ENCODE measurements at regions not wholly inside any gene's neighbourhood (a gene's known extent, or its start where the extent isn't known, plus 50 kb on each side); places are given as distances from the start of the nearest gene placed in this dataset.

DNA sequence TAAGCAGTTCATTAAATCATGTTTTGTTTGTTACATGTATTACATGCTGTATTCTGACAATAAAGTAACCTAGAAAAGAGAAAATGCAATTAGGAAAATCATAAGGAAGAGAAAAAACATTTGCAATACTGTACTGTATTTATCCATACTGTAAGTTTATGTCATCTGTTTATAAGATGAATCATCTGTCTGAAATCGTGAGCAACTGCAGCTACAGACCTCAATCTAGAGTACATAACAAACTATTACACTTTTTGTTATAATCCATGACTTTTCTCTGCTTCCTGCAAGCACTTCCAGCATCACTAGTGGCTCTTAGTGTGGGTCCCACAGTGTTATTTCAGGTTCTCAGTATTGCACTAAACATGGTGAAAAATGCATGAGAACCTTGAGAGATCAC, 144.4 kb upstream of the NR4A3 start:
- TF ChIP-seq EZH2 (IDR thresholded peaks at IDR 0.05; ENCODE audit: insufficient read depth, poor library complexity, severe bottlenecking) (no peak), EZH2phosphoT487 (IDR thresholded peaks at IDR 0.05; ENCODE audit: insufficient read depth, low read depth) (no peak)
- Histone ChIP-seq H4K20me1 (ENCODE audit: insufficient read depth) (no peaks in the 10 kb centered on the region), H3K4me3 (no peak overlapping the region), H3F3A (ENCODE audit: insufficient read depth) (0 out of 2 replicates have a peak, but pooled peaks cover 7% of the 10 kb centered on the region), H3K4me1 (ENCODE audit: insufficient read depth) (peaks cover 17% of the 10 kb centered on the region), H3K79me2 (ENCODE audit: insufficient read depth) (no peaks in the 10 kb centered on the region), H3K27ac (no peak overlapping the region), H3K27me3 (replicated peaks; ENCODE audit: insufficient read depth) (no peaks in the 10 kb centered on the region), H3K9ac (no peak overlapping the region), H3K4me2 (ENCODE audit: unreplicated experiment) (no peak overlapping the region), H3K36me3 (ENCODE audit: low read depth) (no peaks in the 10 kb centered on the region), H2AFZ (peak overlapping the region; percentile 8; the same call in 1 of the 2 replicates), H3K9me3 (ENCODE audit: low read depth) (no peaks in the 10 kb centered on the region), H3K9me2 (ENCODE audit: insufficient read depth) (no peaks in the 10 kb centered on the region)
- DNase-seq, result peak; percentile 59
- 0% methylated on average over 1 of the region's 1 CpG for WGBS, 2 experiments (ENCODE audit: low coverage in 1 of 2, low lambda C conversion rate in 2 of 2, missing lambda C conversion rate in 2 of 2)
- in situ Hi-C loops (cut with MboI), result no loop called here

DNA sequence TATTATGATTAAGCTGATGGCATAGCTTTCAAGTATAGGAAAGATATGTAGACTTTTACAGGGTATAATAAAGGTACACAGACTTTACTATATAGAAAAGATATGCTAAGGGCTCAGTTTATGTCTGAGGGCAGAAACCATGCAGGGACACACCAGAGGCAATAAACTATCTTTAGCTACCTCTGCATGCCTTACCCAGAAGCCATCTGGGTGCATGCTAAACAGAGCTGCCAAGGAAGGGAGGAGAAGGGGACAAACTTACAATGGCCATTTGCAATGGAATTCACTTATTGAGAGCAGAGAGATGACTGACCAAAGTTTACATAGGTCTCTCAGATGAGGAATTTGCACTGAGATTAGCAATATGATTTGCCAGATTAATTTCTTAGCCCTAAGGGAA, 143.1 kb upstream of the NR4A3 start:
- Histone ChIP-seq H3F3A (ENCODE audit: insufficient read depth) (0 out of 2 replicates have a peak, but pooled peaks cover 7% of the 10 kb centered on the region), H2AFZ (no peak overlapping the region), H3K27ac (no peak overlapping the region), H3K9me2 (ENCODE audit: insufficient read depth) (no peaks in the 10 kb centered on the region), H3K4me3 (no peak overlapping the region), H3K27me3 (replicated peaks; ENCODE audit: insufficient read depth) (no peaks in the 10 kb centered on the region), H3K4me1 (ENCODE audit: insufficient read depth) (peaks cover 17% of the 10 kb centered on the region), H3K79me2 (ENCODE audit: insufficient read depth) (no peaks in the 10 kb centered on the region), H4K20me1 (ENCODE audit: insufficient read depth) (no peaks in the 10 kb centered on the region), H3K36me3 (ENCODE audit: low read depth) (no peaks in the 10 kb centered on the region), H3K9me3 (ENCODE audit: low read depth) (no peaks in the 10 kb centered on the region), H3K9ac (no peak overlapping the region), H3K4me2 (ENCODE audit: unreplicated experiment) (no peak overlapping the region)
- no peak for DNase-seq
- in situ Hi-C loops (cut with MboI), result no loop called here
- TF ChIP-seq EZH2 (IDR thresholded peaks at IDR 0.05; ENCODE audit: insufficient read depth, poor library complexity, severe bottlenecking), result no peak

DNA sequence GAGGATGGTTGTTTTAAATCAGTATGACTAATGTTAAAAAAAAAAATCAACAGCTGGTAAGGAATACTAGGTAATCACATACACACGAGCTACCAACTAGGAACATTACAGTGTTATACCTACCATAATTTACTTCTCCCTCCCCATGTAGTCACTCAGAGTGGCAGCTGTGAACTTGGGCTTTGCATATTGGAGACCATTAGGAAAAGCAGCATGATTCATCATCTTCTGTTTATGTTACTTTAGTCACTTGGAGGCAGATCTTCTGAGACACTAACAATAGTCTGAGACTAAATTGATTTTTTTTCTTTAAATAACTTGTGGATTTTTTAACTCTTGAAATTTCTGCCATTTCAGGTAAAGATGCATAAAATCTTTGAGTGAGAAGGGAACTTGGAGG, 141.5 kb upstream of the NR4A3 start:
- H3K4me3 ChIP-seq, result no peak overlapping the region
- no peak for TF ChIP-seq EZH2phosphoT487 (IDR thresholded peaks at IDR 0.05; ENCODE audit: insufficient read depth, low read depth)
- H3K27ac ChIP-seq, result no peak overlapping the region
- no peaks in the 10 kb centered on the region for H3K9me3 ChIP-seq (ENCODE audit: low read depth)
- 0 out of 2 replicates have a peak, but pooled peaks cover 7% of the 10 kb centered on the region for H3F3A ChIP-seq (ENCODE audit: insufficient read depth)
- H3K9ac ChIP-seq, result no peak overlapping the region
- H3K79me2 ChIP-seq (ENCODE audit: insufficient read depth), result no peaks in the 10 kb centered on the region
- DNase-seq, result peak; percentile 80
- no peaks in the 10 kb centered on the region for H3K36me3 ChIP-seq (ENCODE audit: low read depth)
- H2AFZ ChIP-seq, result peak overlapping the region; percentile 22; the same call in 1 of the 2 replicates
- H3K27me3 ChIP-seq (replicated peaks; ENCODE audit: insufficient read depth), result no peaks in the 10 kb centered on the region
- H4K20me1 ChIP-seq (ENCODE audit: insufficient read depth), result no peaks in the 10 kb centered on the region
- WGBS, 2 experiments (ENCODE audit: low coverage in 1 of 2, low lambda C conversion rate in 2 of 2, missing lambda C conversion rate in 2 of 2), result 0 to 3% methylated on average over 1 of the region's 1 CpG
- H3K9me2 ChIP-seq (ENCODE audit: insufficient read depth), result no peaks in the 10 kb centered on the region
- H3K4me1 ChIP-seq (ENCODE audit: insufficient read depth), result peaks cover 17% of the 10 kb centered on the region
- in situ Hi-C loops (cut with MboI), result no loop called here
- no peak overlapping the region for H3K4me2 ChIP-seq (ENCODE audit: unreplicated experiment)

DNA sequence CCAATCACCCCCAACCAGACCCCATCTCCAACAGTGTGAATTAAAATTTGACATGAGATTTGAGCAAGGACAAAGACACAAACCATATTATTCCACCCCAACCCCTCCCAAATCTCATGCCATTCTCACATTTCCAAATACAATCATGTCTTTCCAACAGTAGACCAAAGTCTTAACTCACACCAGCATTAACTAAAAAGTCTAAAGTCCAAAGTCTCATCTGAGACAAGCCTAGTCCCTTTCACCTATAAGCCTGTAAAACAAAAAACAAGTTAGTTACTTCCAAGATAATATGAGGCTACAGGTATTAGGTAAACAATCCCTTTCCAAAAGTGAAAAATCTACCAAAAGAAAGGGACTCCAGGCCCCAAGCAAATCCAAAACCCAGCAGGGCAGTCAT, 140.6 kb upstream of the NR4A3 start:
- TF ChIP-seq EZH2 (IDR thresholded peaks at IDR 0.05; ENCODE audit: insufficient read depth, poor library complexity, severe bottlenecking) (no peak), EZH2phosphoT487 (IDR thresholded peaks at IDR 0.05; ENCODE audit: insufficient read depth, low read depth) (no peak)
- no peak overlapping the region for H3K4me2 ChIP-seq (ENCODE audit: unreplicated experiment)
- H3K27ac ChIP-seq, result no peak overlapping the region
- in situ Hi-C loops (cut with MboI), result no loop called here
- H4K20me1 ChIP-seq (ENCODE audit: insufficient read depth), result no peaks in the 10 kb centered on the region
- H3K36me3 ChIP-seq (ENCODE audit: low read depth), result no peaks in the 10 kb centered on the region
- no peak for DNase-seq
- H3K4me3 ChIP-seq, result no peak overlapping the region
- H3F3A ChIP-seq (ENCODE audit: insufficient read depth), result 0 out of 2 replicates have a peak, but pooled peaks cover 7% of the 10 kb centered on the region
- no peaks in the 10 kb centered on the region for H3K27me3 ChIP-seq (replicated peaks; ENCODE audit: insufficient read depth)
- no peaks in the 10 kb centered on the region for H3K9me3 ChIP-seq (ENCODE audit: low read depth)
- no peak overlapping the region for H3K9ac ChIP-seq
- H3K4me1 ChIP-seq (ENCODE audit: insufficient read depth), result peaks cover 17% of the 10 kb centered on the region
- no peaks in the 10 kb centered on the region for H3K9me2 ChIP-seq (ENCODE audit: insufficient read depth)
- no peaks in the 10 kb centered on the region for H3K79me2 ChIP-seq (ENCODE audit: insufficient read depth)
- no peak overlapping the region for H2AFZ ChIP-seq

DNA sequence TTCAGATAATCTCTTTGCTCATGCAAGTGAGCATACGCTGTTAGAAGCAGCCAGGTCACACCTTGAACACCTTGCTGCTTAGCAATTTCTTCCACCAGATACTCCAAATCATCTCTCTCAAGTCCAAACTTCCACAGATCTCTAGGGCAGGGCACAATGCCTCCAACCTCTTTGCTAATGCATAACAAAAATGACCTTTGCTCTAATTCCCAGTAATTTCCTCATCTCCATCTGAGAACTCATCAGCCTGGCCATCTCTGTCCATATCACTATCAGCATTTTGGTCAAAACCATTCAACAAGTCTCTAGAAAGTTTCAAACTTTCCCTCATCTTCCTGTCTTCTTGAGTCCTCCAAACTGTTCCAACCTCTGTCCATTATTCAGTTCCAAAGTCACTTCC, 139.3 kb upstream of the NR4A3 start:
- Histone ChIP-seq H3K4me2 (ENCODE audit: unreplicated experiment) (no peak overlapping the region), H3K9me3 (ENCODE audit: low read depth) (no peaks in the 10 kb centered on the region), H3K36me3 (ENCODE audit: low read depth) (no peaks in the 10 kb centered on the region), H4K20me1 (ENCODE audit: insufficient read depth) (no peaks in the 10 kb centered on the region), H3K4me1 (ENCODE audit: insufficient read depth) (peaks cover 13% of the 10 kb centered on the region), H3K79me2 (ENCODE audit: insufficient read depth) (no peaks in the 10 kb centered on the region), H3K27ac (no peak overlapping the region), H2AFZ (no peak overlapping the region), H3F3A (ENCODE audit: insufficient read depth) (0 out of 2 replicates have a peak, but pooled peaks cover 3% of the 10 kb centered on the region), H3K9ac (no peak overlapping the region), H3K4me3 (no peak overlapping the region), H3K9me2 (ENCODE audit: insufficient read depth) (no peaks in the 10 kb centered on the region), H3K27me3 (replicated peaks; ENCODE audit: insufficient read depth) (no peaks in the 10 kb centered on the region)
- in situ Hi-C loops (cut with MboI), result no loop called here
- TF ChIP-seq EZH2 (IDR thresholded peaks at IDR 0.05; ENCODE audit: insufficient read depth, poor library complexity, severe bottlenecking), result no peak
- WGBS, 2 experiments (ENCODE audit: low coverage in 1 of 2, low lambda C conversion rate in 2 of 2, missing lambda C conversion rate in 2 of 2), result 92 to 95% methylated on average over 1 of the region's 1 CpG
- DNase-seq, result no peak
